H4 (cell line): ENCODE measurements at regions not wholly inside any gene's neighbourhood (a gene's known extent, or its start where the extent isn't known, plus 50 kb on each side); places are given as distances from the start of the nearest gene placed in this dataset.

ENCODE experiments used
- DNase-seq: peaks from one replicate; pipeline ENCODE4 v3.0.0-alpha.2; 2015; ENCODE audit warnings: low spot score

- DNase-seq, result no peak
Measured at GRCh38 chr2:128380061-128380889, 61.6 kb upstream of the HS6ST1 start.

- no peak for DNase-seq
Measured at GRCh38 chr2:128380961-128381938, 62.6 kb upstream of the HS6ST1 start.

GRCh38 chr2:128384446-128384845, 65.8 kb upstream of the HS6ST1 start:
- DNase-seq, result no peak

- DNase-seq, result no peak
Measured at GRCh38 chr2:128384956-128385355, 66.3 kb upstream of the HS6ST1 start.

- DNase-seq, result no peak
Measured at GRCh38 chr2:128385365-128385764, 66.7 kb upstream of the HS6ST1 start.

GRCh38 chr2:128386066-128386465, 67.4 kb upstream of the HS6ST1 start:
- DNase-seq, result no peak

GRCh38 chr2:128388499-128388941, 69.9 kb upstream of the HS6ST1 start:
- no peak for DNase-seq

- no peak for DNase-seq
Measured at GRCh38 chr2:128389388-128390086, 70.9 kb upstream of the HS6ST1 start.

GRCh38 chr2:128390256-128390990, 71.8 kb upstream of the HS6ST1 start:
- no peak for DNase-seq

GRCh38 chr2:128390991-128391630, 72.4 kb upstream of the HS6ST1 start:
- no peak for DNase-seq

GRCh38 chr2:128391679-128392078, 73.0 kb upstream of the HS6ST1 start:
- DNase-seq, result no peak

GRCh38 chr2:128392207-128392606, 73.5 kb upstream of the HS6ST1 start:
- no peak for DNase-seq

GRCh38 chr2:128394007-128394730, 75.5 kb upstream of the HS6ST1 start:
- no peak for DNase-seq

GRCh38 chr2:128395196-128395595, 76.5 kb upstream of the HS6ST1 start:
- DNase-seq, result no peak

- DNase-seq, result no peak
Measured at GRCh38 chr2:128395640-128396499, 77.2 kb upstream of the HS6ST1 start.

GRCh38 chr2:128396500-128396891, 77.8 kb upstream of the HS6ST1 start:
- DNase-seq, result no peak

GRCh38 chr2:128396946-128397345, 78.3 kb upstream of the HS6ST1 start:
- no peak for DNase-seq

GRCh38 chr2:128399256-128399655, 80.6 kb upstream of the HS6ST1 start:
- DNase-seq, result no peak

- no peak for DNase-seq
Measured at GRCh38 chr2:128399690-128400291, 81.1 kb upstream of the HS6ST1 start.
